ENCODE measurements at regions not wholly inside any gene's neighbourhood (a gene's known extent, or its start where the extent isn't known, plus 50 kb on each side); places are given as distances from the start of the nearest gene placed in this dataset.

DNA sequence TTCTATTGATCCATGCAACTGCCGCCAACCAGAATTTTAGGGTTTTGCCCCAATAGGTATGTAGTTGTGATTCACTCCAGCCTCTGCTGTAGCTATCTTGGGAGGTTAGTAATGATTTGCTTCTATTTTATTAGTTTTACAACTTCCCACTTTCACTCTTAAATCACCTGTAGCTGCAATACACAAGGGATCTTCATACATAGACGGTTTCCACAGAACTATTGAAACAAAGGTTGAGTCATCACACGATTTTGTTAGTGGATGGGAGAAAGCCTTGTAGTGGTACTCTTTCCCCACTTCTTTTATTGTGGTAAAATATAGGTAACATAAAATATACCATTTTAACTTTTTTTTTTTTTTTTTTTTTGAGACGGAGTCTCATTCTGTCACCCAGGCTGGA is 104.2 kb upstream of the SPRED2 start:
- DNase-seq (ENCODE audit: low spot score): no peak

GRCh38 chr2:65532937-65533336 is 100.5 kb upstream of the SPRED2 start:
- no peak for DNase-seq (ENCODE audit: low spot score)

- DNase-seq (ENCODE audit: low spot score): no peak
These were observed 99.9 kb upstream of the SPRED2 start for GRCh38 chr2:65532326-65532725.

DNA sequence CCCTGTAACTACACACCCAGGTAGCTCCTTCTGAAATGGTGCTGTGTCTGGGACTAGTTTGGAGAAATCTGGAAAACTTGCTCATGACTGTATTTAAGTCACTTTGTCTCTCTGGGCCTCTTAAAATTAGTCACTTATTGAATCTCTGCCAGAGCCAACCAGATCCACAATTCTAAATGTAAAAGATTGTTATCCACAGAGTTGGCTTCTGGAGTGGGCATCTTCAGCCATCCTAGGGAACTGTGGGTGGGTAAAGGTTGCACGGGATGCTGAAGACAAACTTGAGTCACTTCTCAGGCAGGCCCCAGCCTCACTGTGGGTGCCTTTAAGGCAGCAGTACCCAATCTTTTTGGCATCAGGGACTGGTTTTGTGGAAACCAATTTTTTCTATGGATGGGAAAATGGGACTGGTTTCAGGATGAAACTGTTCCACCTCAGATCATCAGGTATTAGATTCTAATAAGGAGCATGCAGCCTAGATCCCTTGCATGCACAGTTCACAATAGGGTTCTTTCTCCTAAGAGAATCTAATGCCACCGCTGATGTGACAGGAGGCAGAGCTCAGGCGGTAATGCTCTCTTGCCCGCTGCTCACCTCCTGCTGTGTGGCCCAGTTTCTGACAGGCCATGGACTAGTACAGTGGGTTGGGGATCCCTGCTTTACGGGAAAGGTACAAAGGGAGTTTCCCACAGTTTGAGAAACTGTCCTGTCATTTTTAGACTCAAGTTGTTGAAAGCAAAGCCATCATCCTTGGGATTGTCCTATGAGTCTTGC is 98.3 kb upstream of the SPRED2 start:
- DNase-seq (ENCODE audit: low spot score): peak; percentile 62

GRCh38 chr2:65529419-65529818 is 97.0 kb upstream of the SPRED2 start:
- no peak for DNase-seq (ENCODE audit: low spot score)

- DNase-seq (ENCODE audit: low spot score): no peak
These were observed 95.8 kb upstream of the SPRED2 start for GRCh38 chr2:65528241-65528574.

- no peak for DNase-seq (ENCODE audit: low spot score)
These were observed 95.2 kb upstream of the SPRED2 start for GRCh38 chr2:65527451-65528240.

DNA sequence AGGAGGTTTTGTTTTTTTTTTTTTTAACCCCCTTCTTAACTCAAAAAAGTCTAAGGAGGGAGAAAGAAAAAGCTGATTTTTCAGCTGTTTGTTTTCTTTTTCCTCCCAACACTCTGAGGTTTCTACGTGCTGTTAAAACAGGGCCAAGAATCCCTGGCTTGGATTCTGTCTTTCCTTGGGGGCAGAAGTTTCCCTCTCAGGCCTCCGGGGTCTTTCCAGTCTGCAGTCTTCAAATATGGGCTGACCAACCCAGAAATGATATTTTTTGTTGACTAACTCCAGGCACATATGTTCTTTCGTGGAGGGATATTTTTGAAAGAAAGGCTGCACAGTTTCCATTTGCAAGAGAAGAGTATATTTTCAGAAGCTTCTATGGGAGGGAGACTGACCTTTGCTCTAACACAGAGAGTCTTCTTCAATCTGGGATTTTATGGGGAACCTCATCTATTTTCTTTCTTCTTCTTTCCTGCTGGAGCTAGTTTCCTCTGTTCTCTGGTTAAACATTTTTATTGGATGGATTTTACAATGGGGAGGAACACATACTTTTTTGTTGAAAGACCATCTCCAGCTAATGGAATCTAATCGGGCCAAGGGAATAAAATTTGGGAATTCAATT is 93.3 kb upstream of the SPRED2 start:
- no peak for DNase-seq (ENCODE audit: low spot score)

GRCh38 chr2:65522922-65523321 is 90.5 kb upstream of the SPRED2 start:
- no peak for DNase-seq (ENCODE audit: low spot score)

DNA sequence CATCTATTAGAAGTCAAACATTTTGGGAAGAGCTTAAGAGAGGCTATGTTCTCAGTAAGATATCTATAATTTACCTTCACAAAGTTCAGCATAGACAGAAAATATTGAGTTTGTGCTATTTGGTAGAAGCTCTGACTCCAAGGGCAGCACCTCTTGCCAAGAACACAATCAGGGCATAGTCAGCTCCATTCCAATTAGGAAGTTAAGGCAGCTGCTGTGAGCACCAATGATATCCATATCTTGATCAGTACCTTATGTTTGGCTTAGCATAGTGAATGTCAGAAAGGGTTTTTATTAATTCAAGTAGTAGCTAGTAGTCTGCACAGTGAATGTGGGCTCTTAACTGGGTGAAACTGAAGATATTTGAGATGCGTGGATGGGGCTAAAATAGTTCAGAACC is 86.4 kb upstream of the SPRED2 start:
- DNase-seq (ENCODE audit: low spot score): no peak

- peak; percentile 24 for DNase-seq (ENCODE audit: low spot score)
These were observed 82.3 kb upstream of the SPRED2 start for GRCh38 chr2:65514555-65515195.

DNA sequence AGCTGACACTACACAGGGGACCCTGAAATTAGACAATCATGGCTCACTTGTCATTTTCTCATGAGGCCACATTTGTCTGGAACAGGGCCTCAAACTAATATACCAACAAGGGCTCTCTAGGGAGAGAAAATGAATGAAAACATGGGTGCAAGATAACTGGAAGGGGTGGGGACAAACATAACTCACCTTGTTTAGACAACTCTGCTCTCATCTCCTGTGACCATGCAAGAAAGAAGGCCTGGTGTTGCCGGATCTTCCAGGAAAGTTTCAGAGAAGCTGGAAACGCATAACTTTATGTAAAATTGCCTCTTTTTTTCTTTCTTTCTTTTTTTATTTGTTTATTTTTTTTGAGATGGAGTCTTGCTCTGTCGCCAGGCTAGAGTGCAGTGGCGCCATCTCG is 80.4 kb upstream of the SPRED2 start:
- no peak for DNase-seq (ENCODE audit: low spot score)

GRCh38 chr2:65511306-65511705 is 78.9 kb upstream of the SPRED2 start:
- no peak for DNase-seq (ENCODE audit: low spot score)

- DNase-seq (ENCODE audit: low spot score): no peak
These were observed 75.8 kb upstream of the SPRED2 start for GRCh38 chr2:65508225-65508624.

DNA sequence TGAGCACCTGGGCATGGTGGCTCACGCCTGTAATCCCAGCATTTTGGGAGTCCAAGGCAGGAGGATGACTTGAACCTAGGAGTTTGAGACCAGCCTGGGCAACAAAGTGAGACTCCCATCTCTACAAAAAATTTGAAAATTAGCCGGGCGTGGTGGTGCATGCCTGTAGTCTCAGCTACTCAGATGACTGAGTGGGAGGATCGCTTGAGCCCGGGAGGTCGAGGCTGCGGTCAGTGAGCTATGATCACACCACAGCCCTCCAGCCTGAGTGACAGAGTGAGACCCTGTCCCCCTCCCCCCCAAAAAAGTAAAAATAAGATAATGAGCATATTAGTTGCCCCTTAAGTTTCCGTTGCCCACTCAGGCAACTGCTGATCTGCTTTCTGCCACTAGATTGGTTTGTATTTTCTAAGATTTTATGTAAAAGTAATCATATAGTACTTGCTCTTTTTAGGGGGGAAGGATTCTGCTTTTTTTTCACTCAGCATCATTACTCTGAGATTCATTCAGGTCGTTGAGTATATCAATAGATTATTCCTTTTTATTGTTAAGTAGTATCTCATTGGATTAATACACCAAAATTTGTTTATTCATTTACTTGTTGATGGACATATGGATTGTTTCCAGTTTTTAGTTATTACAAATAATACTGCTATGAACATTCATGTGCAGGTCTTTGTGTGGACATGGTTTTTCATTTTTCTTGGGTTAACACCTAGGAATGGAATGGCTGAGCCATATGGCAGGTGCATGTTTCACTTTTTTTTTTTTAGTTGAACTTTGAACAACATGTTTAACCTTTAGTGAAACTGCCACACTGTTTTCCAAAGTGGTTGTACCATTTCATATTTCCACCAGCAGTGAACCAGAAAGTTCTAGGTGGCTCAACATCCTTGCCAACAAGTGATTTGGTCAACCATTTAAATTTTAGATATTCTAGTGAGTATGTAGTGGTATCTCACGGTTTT is 75.0 kb upstream of the SPRED2 start:
- no peak for DNase-seq (ENCODE audit: low spot score)

GRCh38 chr2:65504814-65505697 is 72.7 kb upstream of the SPRED2 start:
- no peak for DNase-seq (ENCODE audit: low spot score)

- no peak for DNase-seq (ENCODE audit: low spot score)
These were observed 71.8 kb upstream of the SPRED2 start for GRCh38 chr2:65504201-65504600.

DNA sequence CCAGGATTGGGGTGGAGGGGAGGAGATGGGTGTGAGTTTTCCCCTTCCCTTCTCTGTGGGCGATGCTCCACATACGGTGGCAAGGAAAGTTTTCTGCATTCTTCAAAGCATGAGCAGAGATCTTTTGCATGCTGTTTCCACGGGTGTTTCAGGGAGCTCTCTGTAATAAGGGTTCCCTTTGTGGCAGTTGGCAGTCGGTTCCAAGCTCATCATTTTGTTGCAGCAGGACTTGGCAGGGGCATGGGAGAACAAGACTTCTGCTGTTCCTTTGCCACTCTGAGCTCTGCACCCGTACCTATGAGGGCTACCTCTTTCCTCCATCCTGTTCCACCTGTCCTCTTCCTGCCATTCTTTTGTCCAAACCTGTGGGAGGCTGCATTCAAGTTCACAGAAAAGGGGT is 71.3 kb upstream of the SPRED2 start:
- DNase-seq (ENCODE audit: low spot score): no peak

- DNase-seq (ENCODE audit: low spot score): no peak
These were observed 69.4 kb upstream of the SPRED2 start for GRCh38 chr2:65501836-65502235.

GRCh38 chr2:65501074-65501473 is 68.7 kb upstream of the SPRED2 start:
- no peak for DNase-seq (ENCODE audit: low spot score)
